ENCODE measurements at regions not wholly inside any gene's neighbourhood (a gene's known extent, or its start where the extent isn't known, plus 50 kb on each side); places are given as distances from the start of the nearest gene placed in this dataset.

GRCh38 chr13:47865883-47866282 is 135.2 kb downstream of the SUCLA2 start:
- no peaks in the 10 kb centered on the region for H3K36me3 Mint-ChIP-seq (ENCODE audit: low read depth)
- POLR2A ChIA-PET, result no interaction called here
- H3K4me3 Mint-ChIP-seq, result no peak overlapping the region
- TF ChIP-seq, protein P1, sequence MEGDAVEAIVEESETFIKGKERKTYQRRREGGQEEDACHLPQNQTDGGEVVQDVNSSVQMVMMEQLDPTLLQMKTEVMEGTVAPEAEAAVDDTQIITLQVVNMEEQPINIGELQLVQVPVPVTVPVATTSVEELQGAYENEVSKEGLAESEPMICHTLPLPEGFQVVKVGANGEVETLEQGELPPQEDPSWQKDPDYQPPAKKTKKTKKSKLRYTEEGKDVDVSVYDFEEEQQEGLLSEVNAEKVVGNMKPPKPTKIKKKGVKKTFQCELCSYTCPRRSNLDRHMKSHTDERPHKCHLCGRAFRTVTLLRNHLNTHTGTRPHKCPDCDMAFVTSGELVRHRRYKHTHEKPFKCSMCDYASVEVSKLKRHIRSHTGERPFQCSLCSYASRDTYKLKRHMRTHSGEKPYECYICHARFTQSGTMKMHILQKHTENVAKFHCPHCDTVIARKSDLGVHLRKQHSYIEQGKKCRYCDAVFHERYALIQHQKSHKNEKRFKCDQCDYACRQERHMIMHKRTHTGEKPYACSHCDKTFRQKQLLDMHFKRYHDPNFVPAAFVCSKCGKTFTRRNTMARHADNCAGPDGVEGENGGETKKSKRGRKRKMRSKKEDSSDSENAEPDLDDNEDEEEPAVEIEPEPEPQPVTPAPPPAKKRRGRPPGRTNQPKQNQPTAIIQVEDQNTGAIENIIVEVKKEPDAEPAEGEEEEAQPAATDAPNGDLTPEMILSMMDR (IDR thresholded peaks at IDR 0.05), result no peak
- no peak overlapping the region for H3K27ac ChIP-seq (ENCODE audit: low read depth in 1 of 2, low read length in 2 of 2)
- peaks cover 0 to 2% of the 10 kb centered on the region in 2 experiments for H3K27me3 ChIP-seq (ENCODE audit: control insufficient read depth in 1 of 2, insufficient read depth in 2 of 2, low read length in 2 of 2)
- no peak overlapping the region for H3K4me3 ChIP-seq (ENCODE audit: low read length)
- CTCF ChIA-PET, result no interaction called here
- no peaks in the 10 kb centered on the region for H3K36me3 ChIP-seq (ENCODE audit: insufficient read depth, low read length)
- no peaks in the 10 kb centered on the region for H3K27me3 Mint-ChIP-seq
- intact Hi-C loops (cut with DNase I, micrococcal nuclease), result no loop called here
- H3K27ac Mint-ChIP-seq, result no peak overlapping the region
- H3K9me3 ChIP-seq (ENCODE audit: control insufficient read depth in 1 of 2, insufficient read depth in 1 of 2, low read length in 2 of 2), result no peaks in the 10 kb centered on the region
- H3K4me1 Mint-ChIP-seq (ENCODE audit: low read depth), result no peaks in the 10 kb centered on the region
- no peaks in the 10 kb centered on the region for H3K4me1 ChIP-seq (ENCODE audit: insufficient read depth, low read length)
- H3K9me3 Mint-ChIP-seq, result no peaks in the 10 kb centered on the region
- no peak for DNase-seq
- no peak for ATAC-seq (ENCODE audit: poor library complexity)

- ATAC-seq (ENCODE audit: poor library complexity), result no peak
- ChIA-PET POLR2A (no interaction called here), CTCF (no interaction called here)
- Histone ChIP-seq H3K4me1 (ENCODE audit: insufficient read depth, low read length) (no peaks in the 10 kb centered on the region), H3K27ac (ENCODE audit: low read depth in 1 of 2, low read length in 2 of 2) (no peak overlapping the region), H3K36me3 (ENCODE audit: insufficient read depth, low read length) (no peaks in the 10 kb centered on the region), H3K27me3 (ENCODE audit: control insufficient read depth in 1 of 2, insufficient read depth in 2 of 2, low read length in 2 of 2) (peaks cover 0 to 2% of the 10 kb centered on the region in 2 experiments), H3K4me3 (ENCODE audit: low read length) (no peak overlapping the region), H3K9me3 (ENCODE audit: control insufficient read depth in 1 of 2, insufficient read depth in 1 of 2, low read length in 2 of 2) (no peaks in the 10 kb centered on the region)
- Mint-ChIP-seq H3K4me1 (ENCODE audit: low read depth) (no peaks in the 10 kb centered on the region), H3K4me3 (no peak overlapping the region), H3K36me3 (ENCODE audit: low read depth) (no peaks in the 10 kb centered on the region), H3K9me3 (no peaks in the 10 kb centered on the region), H3K27me3 (peaks cover 10% of the 10 kb centered on the region), H3K27ac (no peak overlapping the region)
- intact Hi-C loops (cut with DNase I, micrococcal nuclease), result no loop called here
- DNase-seq, result no peak
- TF ChIP-seq, protein P1 (IDR thresholded peaks at IDR 0.05), result no peak
Measured at GRCh38 chr13:47862841-47863240, 138.2 kb downstream of the SUCLA2 start.

DNA sequence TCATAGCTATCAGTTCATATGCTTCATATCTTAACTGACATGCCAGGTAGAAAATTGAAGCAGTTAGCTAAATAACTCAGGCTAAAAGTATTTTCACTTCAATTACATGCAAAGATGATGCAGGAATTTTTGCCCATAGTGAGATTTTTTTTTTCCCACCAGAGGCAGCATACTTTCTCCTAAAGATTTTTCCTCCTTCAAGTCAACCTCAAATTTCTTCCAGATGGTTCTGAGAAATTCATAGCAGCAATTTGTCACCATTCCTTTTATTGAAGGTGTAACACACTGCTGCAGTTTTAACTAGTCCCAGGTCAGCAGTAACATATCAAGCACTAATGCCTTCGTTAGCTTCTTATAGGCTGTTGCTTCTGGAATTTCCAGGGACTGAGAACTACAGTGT is 141.9 kb downstream of the SUCLA2 start:
- intact Hi-C loops (cut with DNase I, micrococcal nuclease), result no loop called here
- H3K4me3 ChIP-seq (ENCODE audit: low read length), result no peak overlapping the region
- no peak overlapping the region for H3K4me3 Mint-ChIP-seq
- DNase-seq, result no peak
- H3K27ac ChIP-seq (ENCODE audit: low read depth in 1 of 2, low read length in 2 of 2), result no peak overlapping the region
- ATAC-seq (ENCODE audit: poor library complexity), result no peak
- H3K27me3 Mint-ChIP-seq, result peaks cover 12% of the 10 kb centered on the region
- H3K27ac Mint-ChIP-seq, result no peak overlapping the region
- H3K4me1 Mint-ChIP-seq (ENCODE audit: low read depth), result no peaks in the 10 kb centered on the region
- H3K9me3 ChIP-seq (ENCODE audit: control insufficient read depth in 1 of 2, insufficient read depth in 1 of 2, low read length in 2 of 2), result no peaks in the 10 kb centered on the region
- no peaks in the 10 kb centered on the region for H3K4me1 ChIP-seq (ENCODE audit: insufficient read depth, low read length)
- ChIA-PET POLR2A (no interaction called here), CTCF (no interaction called here)
- H3K27me3 ChIP-seq (ENCODE audit: control insufficient read depth in 1 of 2, insufficient read depth in 2 of 2, low read length in 2 of 2), result peaks cover 0 to 2% of the 10 kb centered on the region in 2 experiments
- H3K9me3 Mint-ChIP-seq, result no peaks in the 10 kb centered on the region
- no peaks in the 10 kb centered on the region for H3K36me3 Mint-ChIP-seq (ENCODE audit: low read depth)
- TF ChIP-seq, protein P1 (IDR thresholded peaks at IDR 0.05), result no peak
- no peaks in the 10 kb centered on the region for H3K36me3 ChIP-seq (ENCODE audit: insufficient read depth, low read length)
